Common myeloid progenitor, CD34-positive (primary cell): ENCODE measurements at regions not wholly inside any gene's neighbourhood (a gene's known extent, or its start where the extent isn't known, plus 50 kb on each side); places are given as distances from the start of the nearest gene placed in this dataset.

Experiments
- CTCF ChIA-PET: fragments of 350-600 bp; sonication (Branson Sonifier 250); formaldehyde crosslinking; loops from one replicate; lab custom pipeline; 2021; ENCODE audit warnings: antibody characterized with exemption; lab: Charles Lee
- POLR2A ChIA-PET: fragments of 350-600 bp; sonication (Branson Sonifier 250); formaldehyde crosslinking; loops from one replicate; lab custom pipeline; 2021; ENCODE audit warnings: antibody characterized with exemption; lab: Charles Lee
- DNase-seq, 3 donors: peaks; one replicate each; pipeline versions ENCODE4 v3.0.0 to v3.0.0-alpha.2; 2013
- H3K27ac ChIP-seq, 2 experiments: 1 replicate in 1 of 2; 2 replicates in 1 of 2; pipeline ENCODE4 v1.7.0; 2013; ENCODE audit warnings: inconsistent platforms in 2 of 2, low read length in 2 of 2, mild to moderate bottlenecking in 2 of 2, low read depth in 1 of 2, moderate library complexity in 1 of 2; ENCODE audit not compliant: severe bottlenecking in 2 of 2, insufficient read depth in 1 of 2, poor library complexity in 1 of 2
- H3K27me3 ChIP-seq, 5 experiments: replicated peaks in 2 of 5; 1 replicate in 3 of 5; 2 replicates in 2 of 5; pipeline versions ENCODE4 v1.6.1 to v1.7.0; 2013; ENCODE audit warnings: low read length in 4 of 5, mild to moderate bottlenecking in 2 of 5, moderate library complexity in 2 of 5, inconsistent platforms in 1 of 5; ENCODE audit not compliant: insufficient read depth in 5 of 5, control insufficient read depth in 4 of 5
- H3K36me3 ChIP-seq, 4 experiments: 1 replicate in 2 of 4; 2 replicates in 2 of 4; pipeline versions ENCODE4 v1.6.1 to v1.7.0; 2013; ENCODE audit warnings: low read length in 3 of 4, control low read depth in 1 of 4, mild to moderate bottlenecking in 1 of 4; ENCODE audit not compliant: control insufficient read depth in 4 of 4, insufficient read depth in 4 of 4
- H3K4me1 ChIP-seq, 4 experiments: 1 replicate in 3 of 4; 2 replicates in 1 of 4; pipeline versions ENCODE4 v1.6.1 to v1.7.1; 2013; ENCODE audit warnings: low read length in 3 of 4, mild to moderate bottlenecking in 3 of 4, control low read depth in 1 of 4, inconsistent platforms in 1 of 4, moderate library complexity in 1 of 4; ENCODE audit not compliant: control insufficient read depth in 4 of 4, insufficient read depth in 4 of 4; ENCODE audit errors: control extremely low read depth in 1 of 4
- H3K4me3 ChIP-seq, 7 experiments: 1 replicate in 4 of 7; 2 replicates in 3 of 7; pipeline versions ENCODE4 v1.5.1 to v1.7.0; 2013; ENCODE audit warnings: mild to moderate bottlenecking in 7 of 7, low read length in 6 of 7, moderate library complexity in 6 of 7, inconsistent platforms in 2 of 7, low read depth in 2 of 7, control low read depth in 1 of 7; ENCODE audit not compliant: insufficient read depth in 4 of 7, control insufficient read depth in 1 of 7; ENCODE audit errors: extremely low read depth in 1 of 7
- H3K9me3 ChIP-seq, 5 experiments: 1 replicate in 4 of 5; 2 replicates in 1 of 5; pipeline versions ENCODE4 v1.6.1 to v1.7.1; 2013; ENCODE audit warnings: low read length in 4 of 5, mild to moderate bottlenecking in 2 of 5, inconsistent platforms in 1 of 5, low read depth in 1 of 5, moderate library complexity in 1 of 5; ENCODE audit not compliant: control insufficient read depth in 4 of 5, insufficient read depth in 2 of 5; ENCODE audit errors: control extremely low read depth in 1 of 5
- WGBS: methylation state at CpG from one replicate; pipeline ENCODE4 v1.1.5; 2013; ENCODE audit not compliant: insufficient coverage; 5-methylcytosine and 5-hydroxymethylcytosine counted together

GRCh38 chr4:14386196-14386595, 616.1 kb upstream of the CPEB2 start:
- no peak for DNase-seq
- CTCF ChIA-PET, result no interaction called here
- peaks cover 0 to 12% (median 9%) of the 10 kb centered on the region in 4 experiments for H3K4me1 ChIP-seq
- POLR2A ChIA-PET, result no interaction called here
- H3K4me3 ChIP-seq, result no peak overlapping the region
- whole genome bisulfite sequencing, result no CpG with 5 or more reads among the region's 3 CpGs
- no peaks in the 10 kb centered on the region for H3K27me3 ChIP-seq
- H3K36me3 ChIP-seq, result no peaks in the 10 kb centered on the region
- no peaks in the 10 kb centered on the region for H3K9me3 ChIP-seq
- H3K27ac ChIP-seq, result no peak overlapping the region

DNA sequence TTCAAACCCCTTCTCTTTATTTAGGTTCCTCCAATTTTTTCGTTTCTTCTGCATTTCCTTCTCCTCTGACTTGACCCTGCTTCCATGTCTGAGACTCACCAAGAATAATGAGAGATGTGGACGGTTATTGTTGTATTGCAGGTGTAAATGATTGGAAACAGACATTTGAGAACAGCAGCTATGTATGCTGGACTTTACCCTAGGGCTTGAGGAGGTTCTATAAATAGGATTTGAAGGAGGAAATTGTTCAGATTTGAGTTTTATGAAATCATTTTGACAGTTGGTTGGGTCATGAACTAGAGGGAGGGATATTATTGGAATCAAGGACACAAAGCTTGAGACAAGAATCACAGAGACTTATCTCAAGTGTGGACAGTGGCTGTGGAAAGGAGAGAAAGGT, 614.6 kb upstream of the CPEB2 start:
- Histone ChIP-seq H3K27me3 (no peaks in the 10 kb centered on the region), H3K4me1 (peaks cover 0 to 12% (median 9%) of the 10 kb centered on the region in 4 experiments), H3K27ac (no peak overlapping the region), H3K36me3 (no peaks in the 10 kb centered on the region), H3K4me3 (no peak overlapping the region), H3K9me3 (no peaks in the 10 kb centered on the region)
- CTCF ChIA-PET, result no interaction called here
- POLR2A ChIA-PET, result no interaction called here
- 50% methylated on average over 1 of the region's 2 CpGs for WGBS
- no peak for DNase-seq

DNA sequence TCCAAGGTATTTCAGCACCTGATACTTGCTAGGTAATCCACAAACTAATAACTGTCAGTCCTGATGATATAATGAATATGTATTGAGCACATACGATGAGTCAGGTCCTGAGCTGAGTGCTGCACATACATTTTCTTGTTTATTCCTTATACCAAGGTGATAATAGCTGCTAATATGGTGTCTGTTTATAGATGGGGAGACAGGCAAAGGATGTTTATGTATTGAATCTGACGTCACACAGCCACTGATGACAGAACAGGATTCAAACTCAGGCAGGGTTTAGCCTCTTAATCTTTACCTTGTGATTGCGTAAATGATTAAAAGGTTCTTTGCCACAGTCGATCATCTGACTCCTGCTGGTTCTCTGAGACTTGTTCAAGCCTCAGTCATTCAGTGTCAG, 609.9 kb upstream of the CPEB2 start:
- H3K4me1 ChIP-seq, result no peaks in the 10 kb centered on the region
- WGBS, result 97% methylated on average over 3 of the region's 4 CpGs
- no peaks in the 10 kb centered on the region for H3K9me3 ChIP-seq
- no peak overlapping the region for H3K27ac ChIP-seq
- DNase-seq, result no peak
- POLR2A ChIA-PET, result no interaction called here
- H3K36me3 ChIP-seq, result no peaks in the 10 kb centered on the region
- no peak overlapping the region for H3K4me3 ChIP-seq
- H3K27me3 ChIP-seq, result no peaks in the 10 kb centered on the region
- CTCF ChIA-PET, result no interaction called here

GRCh38 chr4:14396183-14396582, 606.1 kb upstream of the CPEB2 start:
- H3K36me3 ChIP-seq, result no peaks in the 10 kb centered on the region
- ChIA-PET POLR2A (no interaction called here), CTCF (no interaction called here)
- 90% methylated on average over 2 of the region's 2 CpGs for WGBS
- no peaks in the 10 kb centered on the region for H3K4me1 ChIP-seq
- no peak overlapping the region for H3K27ac ChIP-seq
- H3K9me3 ChIP-seq, result peaks cover 0 to 5% (median 3%) of the 10 kb centered on the region in 5 experiments
- no peaks in the 10 kb centered on the region for H3K27me3 ChIP-seq
- no peak for DNase-seq
- no peak overlapping the region for H3K4me3 ChIP-seq

DNA sequence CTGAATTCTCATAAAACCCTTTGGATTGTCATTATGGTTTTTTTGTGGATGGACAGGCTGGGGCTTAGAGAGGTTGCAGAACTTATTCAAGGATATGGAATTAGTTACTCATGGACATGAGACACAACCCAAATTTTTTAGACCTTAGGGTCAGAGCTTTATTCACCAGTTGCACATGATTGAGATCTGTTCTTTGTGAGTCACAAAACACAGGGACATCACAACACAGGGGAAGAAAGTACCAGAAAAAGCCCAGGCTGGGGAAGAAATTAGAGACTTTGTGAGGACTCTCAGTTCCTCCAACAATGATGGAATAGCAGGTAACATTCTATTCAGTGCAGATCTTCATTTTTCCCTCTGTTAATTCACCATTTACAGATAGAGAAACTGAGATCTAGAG, 602.4 kb upstream of the CPEB2 start:
- Histone ChIP-seq H3K27me3 (no peaks in the 10 kb centered on the region), H3K4me1 (no peaks in the 10 kb centered on the region), H3K36me3 (no peaks in the 10 kb centered on the region), H3K4me3 (no peak overlapping the region), H3K27ac (no peak overlapping the region), H3K9me3 (peaks cover 1 to 16% (median 3%) of the 10 kb centered on the region in 5 experiments)
- ChIA-PET CTCF (no interaction called here), POLR2A (no interaction called here)
- DNase-seq, result no peak

GRCh38 chr4:14400307-14400706, 602.0 kb upstream of the CPEB2 start:
- peak in 1 of 3 donors; percentile 2 for DNase-seq
- Histone ChIP-seq H3K27ac (no peak overlapping the region), H3K36me3 (no peaks in the 10 kb centered on the region), H3K4me1 (no peaks in the 10 kb centered on the region), H3K4me3 (no peak overlapping the region), H3K9me3 (peaks cover 1 to 16% (median 3%) of the 10 kb centered on the region in 5 experiments), H3K27me3 (no peaks in the 10 kb centered on the region)
- CTCF ChIA-PET, result no interaction called here
- POLR2A ChIA-PET, result no interaction called here

DNA sequence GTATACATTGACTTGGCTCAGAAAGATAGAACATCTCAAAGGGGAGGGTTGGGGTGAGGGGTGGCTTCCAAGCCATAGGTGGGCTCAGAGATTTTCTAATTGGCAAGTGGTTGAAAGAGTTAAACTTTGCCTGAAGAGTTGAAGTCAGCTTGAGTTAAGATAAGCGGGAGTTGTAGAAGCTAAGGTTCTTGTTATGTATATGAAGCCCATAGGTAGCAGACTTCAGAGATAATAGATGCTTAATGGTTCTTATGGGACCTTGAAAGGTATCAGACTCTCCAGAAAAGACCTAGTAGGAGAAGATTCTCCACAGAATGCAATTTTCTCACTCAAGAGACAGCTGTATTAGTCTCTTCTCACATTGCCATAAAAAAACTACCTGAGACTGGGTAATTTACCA, 599.1 kb upstream of the CPEB2 start:
- CTCF ChIA-PET, result no interaction called here
- Histone ChIP-seq H3K4me3 (no peak overlapping the region), H3K27ac (no peak overlapping the region), H3K4me1 (no peaks in the 10 kb centered on the region), H3K36me3 (no peaks in the 10 kb centered on the region), H3K9me3 (peaks cover 1 to 16% (median 3%) of the 10 kb centered on the region in 5 experiments), H3K27me3 (no peaks in the 10 kb centered on the region)
- 100% methylated on average over 1 of the region's 1 CpG for WGBS
- POLR2A ChIA-PET, result no interaction called here
- no peak for DNase-seq
